NCI-H2227 (cell line): ENCODE measurements at regions not wholly inside any gene's neighbourhood (a gene's known extent, or its start where the extent isn't known, plus 50 kb on each side); places are given as distances from the start of the nearest gene placed in this dataset.

Experiments
- DNase-seq: peaks from one replicate; lab custom pipeline; 2025; ENCODE audit not compliant: unreplicated experiment; lab: John Stamatoyannopoulos, UW

DNA sequence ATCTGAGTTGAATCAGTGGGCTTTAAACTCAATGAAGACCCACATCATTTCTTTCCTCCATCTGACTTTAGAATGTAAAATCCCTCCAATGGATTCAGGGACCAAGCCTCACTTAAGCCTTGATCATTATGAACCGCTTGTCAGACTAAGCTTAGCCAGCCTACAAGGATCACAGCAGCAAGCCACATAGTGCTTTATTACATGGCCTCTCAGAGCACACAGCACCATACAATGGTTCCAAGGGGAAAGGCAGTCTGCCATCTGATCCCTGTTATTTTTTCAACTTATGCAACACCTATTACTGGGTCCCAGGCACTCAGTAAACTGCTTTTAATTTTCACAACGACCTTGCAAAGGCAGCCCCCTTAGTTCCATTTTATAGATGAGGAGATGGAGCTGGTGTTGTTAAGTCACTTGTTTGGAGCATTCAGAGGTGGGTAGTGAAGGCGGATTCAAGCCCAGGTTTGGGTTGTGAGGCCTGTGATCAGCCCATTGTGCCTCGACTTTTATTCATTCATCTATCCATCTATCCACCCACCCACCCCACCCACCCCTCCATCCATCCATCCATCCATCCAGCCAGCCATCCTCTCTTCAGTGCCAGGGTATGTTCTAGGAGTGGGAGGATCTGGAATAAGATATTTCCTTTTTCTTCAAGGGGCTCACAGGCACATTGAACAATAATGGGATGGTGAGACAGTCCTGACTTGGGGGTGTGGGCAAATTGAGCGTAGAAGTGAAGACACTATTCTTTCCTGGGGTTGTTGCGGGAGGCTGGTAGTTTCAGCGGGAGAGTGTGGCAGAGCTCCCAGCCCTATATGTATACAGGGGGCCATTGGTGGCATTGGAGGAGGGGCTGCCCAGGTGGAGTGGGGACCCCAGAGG is 141.2 kb downstream of the MYCN start:
- DNase-seq: no peak

DNA sequence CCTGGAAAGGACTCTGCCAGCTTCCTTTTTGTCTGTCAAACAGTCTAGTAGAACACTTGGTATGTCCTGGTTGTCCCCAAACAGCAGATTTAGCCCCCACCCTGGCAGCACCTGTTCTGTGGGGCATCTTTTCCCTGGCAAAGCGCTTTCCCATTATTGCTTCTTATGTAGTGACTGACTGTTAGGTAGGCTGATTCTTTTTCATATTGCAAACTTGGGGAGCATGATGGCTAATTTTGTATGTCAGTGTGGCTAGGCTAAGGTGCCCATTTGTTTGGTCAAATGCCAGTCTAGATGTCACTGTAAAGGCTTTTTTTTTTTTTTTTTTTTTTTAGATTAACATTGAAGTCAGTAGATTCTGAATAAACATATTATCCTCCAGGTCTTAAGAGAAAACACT is 140.2 kb downstream of the MYCN start:
- no peak for DNase-seq

DNA sequence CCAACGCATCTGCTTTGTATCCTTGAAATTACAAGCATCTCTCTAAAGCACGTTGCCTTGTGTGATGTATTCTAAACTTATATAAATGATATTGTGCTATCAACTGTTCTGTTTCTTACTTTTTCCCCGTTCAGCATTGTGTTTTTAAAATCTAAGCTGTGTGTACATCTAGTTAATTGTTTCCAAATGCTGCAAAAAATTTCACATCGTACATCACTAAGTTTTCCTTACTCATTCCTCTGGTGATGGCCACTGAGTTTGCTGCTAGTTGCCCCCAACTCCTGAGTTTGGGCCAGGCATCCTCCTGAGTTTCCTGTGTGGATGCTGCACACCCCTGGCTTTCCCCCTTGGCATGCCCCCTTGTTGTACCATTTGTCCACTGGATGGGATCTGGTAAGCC is 139.7 kb downstream of the MYCN start:
- no peak for DNase-seq

DNA sequence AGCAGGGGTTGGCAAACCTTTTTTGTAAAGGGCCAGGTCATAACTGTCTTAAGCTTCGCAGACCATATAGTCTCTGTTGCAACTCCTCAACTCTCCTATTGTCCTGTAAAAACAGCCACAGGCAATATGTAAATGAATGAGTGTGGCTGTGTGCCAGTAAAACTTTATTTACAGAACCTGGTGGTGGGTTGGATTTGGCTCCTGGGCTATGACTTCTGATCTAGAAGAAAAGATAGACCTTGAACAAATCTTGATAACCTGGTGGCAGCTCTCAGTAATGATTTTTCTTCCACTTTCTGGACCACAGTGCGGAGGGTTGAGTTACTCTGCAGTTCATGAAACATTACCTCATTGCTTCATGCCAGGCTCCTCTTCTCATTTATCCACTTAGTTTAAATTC is 139.3 kb downstream of the MYCN start:
- DNase-seq: no peak

DNA sequence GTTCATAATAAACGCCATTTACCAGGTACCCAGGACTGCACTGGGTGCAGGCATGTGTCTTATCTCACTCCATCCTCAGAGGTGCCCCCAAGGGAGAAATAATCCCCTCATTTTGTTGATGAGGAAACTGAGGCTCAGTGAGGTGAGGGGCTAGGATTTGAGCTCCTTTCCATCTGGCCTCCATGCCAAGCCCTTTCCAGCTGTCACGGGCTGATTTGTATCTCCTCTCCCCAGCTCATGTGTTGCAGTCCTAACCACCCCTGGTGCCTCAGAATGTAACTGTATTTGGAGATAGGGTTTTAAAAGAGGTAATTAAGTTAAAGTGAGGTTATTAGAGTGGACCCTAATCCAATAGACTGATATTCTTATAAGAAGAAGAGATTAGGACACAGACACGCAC is 137.3 kb downstream of the MYCN start:
- no peak for DNase-seq

DNA sequence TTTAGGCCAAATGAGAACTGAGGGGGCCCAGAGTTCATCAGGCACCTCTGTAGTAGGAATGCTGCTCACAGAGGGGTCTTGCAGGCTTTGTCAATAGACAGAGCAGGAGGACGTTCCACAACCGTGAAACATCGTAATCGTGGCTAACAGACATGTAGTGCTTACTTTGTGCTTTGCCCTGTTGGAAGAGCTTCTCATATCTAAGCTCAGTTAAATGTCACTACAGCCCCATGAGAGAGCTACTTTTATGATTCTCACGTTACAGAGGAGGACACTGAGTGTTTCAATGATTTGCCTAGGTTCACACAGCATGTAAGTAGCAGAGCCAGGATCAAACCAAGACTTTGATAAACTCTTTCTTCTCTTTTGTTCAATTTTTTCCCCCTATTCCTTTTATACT is 136.6 kb downstream of the MYCN start:
- DNase-seq: no peak

DNA sequence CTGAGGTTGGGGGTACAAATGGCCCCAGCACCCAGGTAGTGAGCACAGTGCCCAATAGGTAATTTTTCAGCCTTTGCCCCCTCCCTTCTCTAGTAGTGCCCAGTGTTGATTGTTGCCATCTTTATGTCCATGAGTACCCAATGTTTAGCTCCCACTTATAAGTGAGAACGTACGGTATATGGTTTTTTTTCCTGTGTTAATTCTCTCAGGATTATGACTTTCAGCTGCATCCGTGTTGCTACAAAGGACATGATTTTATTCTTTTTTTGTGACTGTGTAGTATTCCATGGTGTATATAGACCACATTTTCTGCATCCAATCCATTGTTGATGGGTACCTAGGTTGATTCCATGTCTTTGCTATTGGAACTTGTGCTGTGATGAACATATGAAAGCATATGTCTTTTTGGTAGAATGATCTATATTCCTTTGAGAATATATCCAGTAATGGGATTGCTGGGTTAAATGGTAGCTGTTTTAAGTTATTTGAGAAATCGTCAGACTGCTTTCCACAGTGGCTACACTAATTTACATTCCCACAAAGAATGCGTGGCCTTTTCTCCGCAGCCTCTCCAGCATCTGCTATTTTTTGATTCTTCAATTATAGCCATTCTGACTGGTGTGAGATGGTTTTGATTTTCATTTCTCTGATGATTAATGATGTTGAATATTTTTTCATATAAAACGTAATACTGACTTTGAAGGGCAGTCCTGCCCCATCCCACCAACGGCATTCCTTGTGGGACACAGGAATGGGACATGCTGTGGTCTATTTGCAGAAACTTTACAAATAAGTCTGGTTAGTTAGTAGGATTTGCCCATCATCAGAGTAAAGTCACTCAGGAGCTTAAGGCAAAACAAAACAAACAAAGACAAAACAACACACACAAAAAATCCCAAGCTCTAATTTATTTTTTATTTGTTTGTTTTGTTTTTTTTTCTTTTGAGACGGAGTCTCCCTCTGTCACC is 135.0 kb downstream of the MYCN start:
- no peak for DNase-seq

DNA sequence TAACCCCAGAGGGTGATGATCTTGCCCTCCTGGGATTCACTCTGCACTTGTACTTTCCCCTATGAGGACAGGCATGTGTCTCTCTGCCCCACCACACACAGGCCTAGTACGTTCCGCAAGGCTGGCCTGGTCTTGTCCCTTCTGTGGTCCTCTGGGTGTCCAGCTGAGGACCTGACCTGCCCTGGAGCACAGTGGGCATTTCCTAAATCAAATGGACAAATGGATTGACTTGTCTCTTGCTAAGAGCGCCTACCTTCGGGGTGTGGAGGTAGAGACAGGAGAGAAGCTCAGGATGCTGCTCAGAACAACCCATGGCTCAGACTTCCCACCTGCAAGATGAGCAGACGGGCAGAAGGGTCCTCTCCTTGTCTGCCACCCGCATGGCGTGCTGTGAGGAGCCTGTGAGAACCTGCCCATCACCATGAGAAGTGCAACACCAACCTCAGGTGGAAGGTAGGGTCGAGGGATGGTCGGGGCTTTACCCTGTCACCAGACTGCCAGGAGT is 133.6 kb downstream of the MYCN start:
- no peak for DNase-seq

DNA sequence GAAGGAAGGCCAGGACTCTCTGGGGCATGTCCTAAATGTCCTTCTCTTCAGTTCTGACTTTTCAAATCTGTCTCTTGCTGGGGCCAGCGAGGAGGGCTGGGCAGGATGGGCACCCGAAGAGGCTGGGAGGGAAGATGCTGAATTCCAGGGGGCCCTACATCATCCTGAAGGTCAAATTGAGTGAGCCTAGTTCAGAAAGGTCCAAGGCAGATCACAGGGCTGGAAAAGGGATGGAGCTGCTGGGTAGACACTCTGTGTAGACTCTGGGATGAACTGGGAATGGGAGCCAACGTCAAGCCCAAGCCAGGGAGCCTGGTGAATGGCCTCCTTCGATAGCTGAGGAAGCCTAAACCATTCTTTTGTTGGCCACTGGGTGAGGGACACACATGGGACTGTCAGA is 133.1 kb downstream of the MYCN start:
- no peak for DNase-seq

DNA sequence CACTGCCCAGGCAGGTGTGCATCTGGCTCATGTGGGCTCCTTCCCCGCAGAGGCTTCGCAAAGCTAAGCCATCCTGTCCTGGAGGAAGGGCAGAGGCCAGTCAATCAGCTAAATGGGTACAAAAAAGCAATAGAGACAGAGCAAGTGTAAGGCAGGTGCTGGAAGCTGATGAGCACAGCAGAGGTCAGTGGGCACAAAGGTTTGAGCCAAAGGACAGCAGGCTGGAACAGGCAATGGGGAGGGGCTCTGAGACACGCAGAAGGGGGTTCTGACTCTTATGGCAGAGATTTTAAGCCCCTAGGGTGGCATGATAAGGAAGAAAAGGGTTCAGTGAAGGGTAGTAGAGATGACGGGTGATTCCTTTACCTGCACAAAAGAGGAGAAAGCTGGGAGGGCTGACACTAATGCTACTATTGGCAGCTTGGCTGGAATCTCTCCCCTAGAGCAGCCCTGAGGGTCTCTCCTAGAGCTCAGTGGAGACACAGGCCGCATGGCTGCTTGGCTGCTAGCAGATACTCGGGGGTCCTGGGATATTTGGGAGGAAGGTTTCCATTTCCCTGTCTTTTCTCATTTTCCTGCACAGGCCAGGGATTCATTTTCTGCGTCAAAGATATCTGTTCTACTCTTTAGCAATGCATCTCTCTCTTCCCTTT is 132.4 kb downstream of the MYCN start:
- DNase-seq: no peak

DNA sequence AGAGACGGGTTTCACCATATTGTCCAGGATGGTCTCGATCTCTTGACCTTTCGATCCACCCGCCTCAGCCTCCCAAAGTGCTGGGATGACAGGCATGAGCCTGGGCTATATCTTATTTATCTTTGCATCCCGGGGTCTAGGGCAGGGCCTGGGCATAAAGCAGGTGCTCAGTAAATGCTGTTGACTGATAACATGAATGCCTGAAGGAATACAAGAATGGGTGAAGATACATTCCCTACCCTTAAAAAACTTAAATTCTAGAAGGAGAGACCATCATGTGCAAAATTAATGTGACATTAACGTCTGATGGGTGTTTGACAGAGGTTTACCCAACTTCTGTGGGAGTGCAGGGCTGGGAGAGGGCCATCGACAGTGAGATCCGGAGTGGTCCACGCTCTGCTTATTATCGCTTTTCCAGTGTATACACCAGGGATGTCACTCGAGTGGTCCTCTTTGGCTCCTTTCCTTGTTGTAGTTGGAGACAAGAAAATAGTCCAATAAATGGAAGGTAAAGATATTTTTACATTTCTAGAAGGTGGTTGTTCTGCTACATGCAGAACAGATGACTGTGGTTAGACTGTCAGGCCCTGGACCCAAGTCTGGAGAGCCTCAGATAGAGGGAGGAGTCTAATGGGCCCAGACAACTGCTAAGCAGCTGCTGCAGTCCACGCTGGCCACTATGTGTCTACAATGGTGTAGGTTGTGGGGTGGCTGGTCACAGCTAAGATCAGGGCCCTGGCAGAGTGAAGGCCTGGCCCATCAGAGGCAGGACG is 131.7 kb downstream of the MYCN start:
- DNase-seq: no peak

DNA sequence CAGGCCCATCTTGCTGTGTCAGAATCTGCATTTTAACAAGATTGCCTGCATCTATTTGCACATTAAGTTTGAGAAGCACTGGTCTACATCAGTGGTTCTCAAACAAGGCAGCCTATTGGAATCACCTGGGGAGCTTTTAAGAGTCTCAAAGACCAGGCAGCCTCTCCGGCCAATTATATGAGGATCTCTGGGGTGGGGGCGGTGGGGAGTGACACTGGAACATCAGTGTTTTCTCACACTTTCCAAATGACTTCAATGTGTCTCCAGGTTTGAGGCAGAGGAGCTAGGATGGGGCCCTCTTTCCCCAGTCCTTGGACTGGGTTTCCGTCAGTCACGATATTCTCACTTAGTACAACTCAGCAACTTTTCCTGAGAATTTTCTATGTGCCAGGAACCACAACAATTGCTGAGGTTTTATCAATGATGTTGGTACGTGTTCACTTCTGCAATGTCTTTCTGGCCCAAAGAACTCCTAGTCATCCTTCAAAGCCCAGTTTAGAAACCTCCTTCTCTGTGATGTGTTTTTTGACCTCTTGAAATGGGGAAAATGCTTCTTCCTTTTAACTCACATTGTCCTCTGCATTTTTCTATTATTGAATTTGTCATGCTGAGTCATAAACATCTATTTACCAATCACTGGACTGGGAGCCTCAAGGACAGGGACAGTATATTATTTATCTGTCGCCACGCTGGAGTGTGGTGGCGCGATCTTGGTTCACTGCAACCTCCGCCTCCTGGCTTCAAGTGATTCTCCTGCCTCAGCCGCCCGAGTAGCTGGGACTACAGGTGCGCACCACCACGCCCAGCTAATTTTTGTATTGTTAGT is 130.9 kb downstream of the MYCN start:
- no peak for DNase-seq

DNA sequence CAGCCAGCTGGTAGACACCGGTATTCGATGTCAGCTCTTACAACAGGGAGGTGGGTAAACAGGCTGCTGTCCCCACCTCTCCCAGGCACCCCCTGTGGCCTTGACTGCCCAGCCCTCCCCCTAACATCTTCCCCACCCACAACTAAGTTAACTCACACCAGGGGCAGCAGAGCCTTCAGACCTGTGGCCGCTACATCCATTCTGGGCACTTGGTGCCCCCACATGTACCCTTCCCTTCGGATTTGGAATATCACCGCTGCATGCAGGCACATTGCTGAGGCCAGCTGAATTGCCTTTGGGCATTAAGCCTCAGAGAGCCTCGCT is 130.3 kb downstream of the MYCN start:
- no peak for DNase-seq

DNA sequence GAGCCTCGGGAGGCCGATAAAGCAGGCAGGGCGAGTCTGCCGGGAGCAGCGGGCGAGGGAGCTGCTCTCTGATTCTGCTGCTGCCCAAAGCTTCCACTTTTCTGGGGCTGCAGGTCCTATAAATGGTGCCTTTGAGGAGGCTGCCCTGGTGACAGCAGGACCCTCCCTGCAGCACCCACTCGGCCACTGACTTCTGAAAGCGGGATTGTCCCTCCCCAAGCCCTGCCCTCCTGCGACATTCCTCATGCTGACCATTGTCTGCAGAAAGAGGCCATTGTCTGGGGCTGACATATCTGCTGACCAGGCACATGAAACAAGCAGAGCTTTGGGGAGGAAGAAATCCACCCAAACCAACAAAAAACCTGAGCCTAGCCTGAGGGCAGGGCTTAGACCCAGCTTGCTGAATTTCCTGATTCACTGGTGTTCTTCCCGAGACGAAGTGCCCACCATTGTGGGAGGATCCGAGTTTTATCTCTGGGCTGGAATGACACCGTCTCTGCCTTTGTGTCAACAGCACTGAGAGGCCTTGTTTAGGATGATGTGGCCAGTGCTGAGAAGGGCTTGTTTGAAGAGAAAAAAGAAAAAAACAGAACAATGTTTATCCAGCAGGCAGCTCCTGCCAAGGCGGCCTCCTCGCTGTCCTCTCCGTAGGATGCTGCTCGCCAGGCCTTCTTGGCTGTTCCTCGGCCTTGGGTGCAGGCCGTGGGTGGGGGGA is 129.7 kb downstream of the MYCN start:
- DNase-seq: no peak

DNA sequence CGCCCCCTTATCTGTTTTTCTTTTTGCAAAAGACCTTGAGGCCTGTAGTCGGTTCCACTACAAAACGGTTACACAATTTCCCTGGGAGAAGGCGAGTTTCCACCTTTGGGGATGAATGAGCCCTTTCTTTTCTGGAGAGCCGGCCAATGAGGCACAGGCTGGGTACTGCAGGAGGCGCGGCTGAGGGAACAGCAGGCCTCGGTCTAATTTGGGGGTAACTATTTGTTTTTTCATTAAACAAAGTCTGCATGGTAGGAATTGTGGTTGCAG is 129.2 kb downstream of the MYCN start:
- DNase-seq: no peak

DNA sequence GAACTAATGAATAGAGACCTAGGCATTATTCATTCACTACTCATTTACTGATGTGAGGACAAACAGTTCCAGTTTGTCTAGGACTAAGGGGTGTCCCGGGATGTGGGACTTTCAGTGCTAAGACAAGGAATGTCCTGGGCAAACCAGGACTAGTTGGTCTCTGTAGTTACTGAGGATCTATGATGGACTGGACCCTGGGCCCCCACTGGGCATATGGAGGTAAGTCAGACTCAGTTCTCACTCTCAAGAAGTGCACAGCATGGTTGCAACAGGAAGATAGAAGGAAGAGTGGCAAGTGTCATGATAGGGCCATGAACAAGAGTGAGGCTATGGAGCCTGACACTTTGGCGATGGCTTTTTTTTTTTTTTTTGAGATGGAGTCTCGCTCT is 128.2 kb downstream of the MYCN start:
- DNase-seq: no peak

DNA sequence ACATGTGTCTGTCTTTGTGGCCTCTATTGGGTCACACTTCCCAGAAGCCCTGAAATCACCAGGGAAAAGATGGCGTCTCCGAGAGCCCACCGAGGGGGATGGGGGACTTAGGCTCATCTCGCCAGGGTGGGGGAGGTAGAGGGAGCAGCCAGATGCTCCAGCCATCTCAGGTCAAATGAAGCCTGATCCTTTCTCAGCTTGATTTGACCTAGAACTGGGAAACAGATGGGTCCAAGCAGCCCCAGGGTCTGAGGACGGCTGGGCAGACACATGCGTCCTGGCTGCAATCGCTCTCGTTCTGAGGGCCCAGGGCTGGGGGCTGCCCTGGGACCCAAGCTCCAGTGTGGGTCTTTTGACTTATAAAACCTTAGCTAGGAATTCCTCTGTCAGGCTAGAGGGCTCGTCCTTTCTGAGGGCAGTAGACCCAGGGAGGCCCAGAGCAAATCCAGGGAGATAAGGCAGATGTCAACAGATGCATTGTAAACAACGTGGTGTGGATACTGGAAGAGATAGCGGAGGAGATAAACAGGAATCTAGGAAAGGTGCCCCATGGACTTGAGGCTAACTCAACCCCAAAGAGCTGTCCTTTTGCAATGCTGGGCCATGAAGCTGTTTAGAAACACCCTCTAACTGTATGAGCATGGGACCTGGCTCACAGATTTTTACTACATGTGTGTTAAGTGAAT is 127.7 kb downstream of the MYCN start:
- no peak for DNase-seq

DNA sequence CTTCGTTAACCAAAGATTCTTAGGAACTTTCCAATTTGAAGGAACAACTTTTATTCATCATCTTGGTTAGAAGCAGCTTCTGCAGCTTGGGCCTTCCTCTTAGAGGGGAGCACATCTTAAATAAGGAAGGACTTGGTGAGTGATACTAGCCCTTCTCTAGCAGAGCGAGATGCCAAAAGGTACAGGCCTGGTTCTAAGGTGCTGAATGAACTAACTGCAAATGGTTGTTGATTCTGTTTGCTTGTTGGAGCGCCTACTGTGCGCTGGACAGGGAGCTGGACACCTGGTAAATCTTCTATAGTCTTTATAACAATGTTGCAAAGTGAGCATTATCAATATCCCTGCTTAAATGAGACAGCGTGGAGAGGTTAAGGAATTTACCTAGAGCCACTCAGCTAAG is 127.1 kb downstream of the MYCN start:
- no peak for DNase-seq

DNA sequence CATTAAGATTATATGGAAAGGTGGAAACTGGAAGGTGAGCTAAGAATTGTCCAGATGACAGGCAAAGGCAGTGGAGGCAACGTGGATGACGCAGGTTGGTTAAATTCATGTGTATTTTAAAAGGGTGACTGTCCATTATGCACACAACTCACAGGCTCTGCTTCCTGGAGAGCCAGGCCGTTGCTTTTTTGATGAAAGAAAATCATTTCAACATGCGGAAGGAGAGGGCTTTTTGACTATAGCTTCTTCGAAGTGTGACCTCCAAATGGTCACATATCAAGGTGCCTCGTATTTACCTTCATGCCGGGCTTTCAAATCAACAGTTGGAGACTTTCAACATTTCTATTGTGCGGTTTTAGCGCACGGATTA is 126.7 kb downstream of the MYCN start:
- DNase-seq: no peak
